Fibroblast of mammary gland (primary cell): ENCODE measurements at regions not wholly inside any gene's neighbourhood (a gene's known extent, or its start where the extent isn't known, plus 50 kb on each side); places are given as distances from the start of the nearest gene placed in this dataset.
"Not testable (repeated sequence)": the region's sequence is repeated elsewhere in the genome, so short reads cannot be mapped to it uniquely, and the experiment has no call there.

Experiments used
- DNase-seq: peaks from one replicate; pipeline ENCODE4 v3.0.0-alpha.2; 2010; ENCODE audit warnings: low read depth
- H3K4me3 ChIP-seq: 2 replicates; pipeline ENCODE4 v1.5.1; 2011; ENCODE audit warnings: low read depth, mild to moderate bottlenecking, low read length, moderate library complexity; ENCODE audit not compliant: control insufficient read depth
- CTCF ChIP-seq: conservative IDR thresholded peaks from 2 replicates; pipeline ENCODE4 v1.5.1; 2011; ENCODE audit warnings: low read depth, low read length, inconsistent platforms; ENCODE audit not compliant: control insufficient read depth, insufficient read depth

GRCh38 chr4:133275246-133275645 is 126.2 kb downstream of the PCDH10 start:
- DNase-seq: no peak
- no peak for TF ChIP-seq CTCF
- H3K4me3 ChIP-seq: no peak overlapping the region

DNA sequence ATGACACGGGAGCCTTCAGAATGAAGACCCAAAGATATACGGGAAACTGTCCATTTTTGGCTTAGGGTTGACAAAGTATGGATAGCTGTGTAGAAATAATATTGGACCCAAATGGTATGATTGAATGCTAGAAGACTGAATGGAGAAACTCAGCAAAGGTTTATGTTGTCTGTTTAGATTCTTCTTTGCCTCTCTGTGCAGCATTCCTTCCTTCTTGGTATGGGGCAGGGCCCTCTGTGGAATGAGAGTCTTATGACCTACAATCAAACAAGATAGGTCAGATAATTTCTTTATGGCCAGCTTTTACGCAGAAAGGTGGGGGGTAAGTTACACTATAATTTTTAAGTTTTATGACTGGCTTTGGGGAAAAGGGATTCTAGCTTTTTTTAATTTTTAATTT is 124.3 kb downstream of the PCDH10 start:
- TF ChIP-seq CTCF: no peak
- DNase-seq: no peak
- H3K4me3 ChIP-seq: no peak overlapping the region

DNA sequence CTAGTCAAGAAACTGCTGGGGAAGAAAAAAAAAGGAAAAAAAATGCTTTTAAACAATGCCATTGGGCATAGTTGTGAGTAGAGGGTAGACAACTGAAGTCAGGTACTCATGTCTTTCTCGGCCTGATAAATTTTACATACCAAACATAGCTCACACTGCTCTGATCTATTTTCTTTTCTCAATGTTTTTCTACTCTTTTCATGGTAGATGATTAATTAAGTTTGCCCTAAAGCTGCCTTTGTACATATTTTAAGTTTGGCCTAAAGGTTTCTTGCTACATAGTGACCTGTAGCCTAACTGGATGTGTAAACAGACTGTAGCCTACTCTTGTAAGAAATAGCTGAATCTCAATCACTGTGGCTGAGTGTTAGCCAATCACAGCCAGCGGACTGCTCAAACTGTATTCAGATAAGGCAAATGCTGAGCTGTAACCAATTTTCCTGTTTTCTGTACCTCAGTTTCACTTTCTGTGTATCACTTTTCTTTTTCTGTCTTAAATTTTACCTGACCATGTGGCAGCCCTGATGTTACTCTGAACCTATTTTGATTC is 121.0 kb downstream of the PCDH10 start:
- no peak for TF ChIP-seq CTCF

GRCh38 chr4:133268205-133268604 is 119.1 kb downstream of the PCDH10 start:
- TF ChIP-seq CTCF: no peak
- no peak for DNase-seq
- no peak overlapping the region for H3K4me3 ChIP-seq

More for the DNA sequence above, 121.0 kb downstream of the PCDH10 start:
- no peak for DNase-seq
- no peak overlapping the region for H3K4me3 ChIP-seq

GRCh38 chr4:133267506-133267905 is 118.4 kb downstream of the PCDH10 start:
- not testable (repeated sequence) for DNase-seq, H3K4me3 ChIP-seq

- not testable (repeated sequence) for H3K4me3 ChIP-seq, DNase-seq
Observed at GRCh38 chr4:133266966-133267365, 117.9 kb downstream of the PCDH10 start.

- not testable (repeated sequence) for H3K4me3 ChIP-seq, DNase-seq
Observed at GRCh38 chr4:133264251-133264650, 115.2 kb downstream of the PCDH10 start.

GRCh38 chr4:133263104-133263503 is 114.0 kb downstream of the PCDH10 start:
- TF ChIP-seq CTCF: no peak
- no peak overlapping the region for H3K4me3 ChIP-seq
- no peak for DNase-seq
